GM19467 (cell line): ENCODE measurements at regions not wholly inside any gene's neighbourhood (a gene's known extent, or its start where the extent isn't known, plus 50 kb on each side); places are given as distances from the start of the nearest gene placed in this dataset.
"Not testable (repeated sequence)": the region's sequence is repeated elsewhere in the genome, so short reads cannot be mapped to it uniquely, and the experiment has no call there.

ENCODE experiments used
- ATAC-seq: cut with Tn5 transposase; IDR thresholded peaks from one replicate; pipeline ENCODE4 v1.9.1; 2021; ENCODE audit warnings: mild to moderate bottlenecking, moderate library complexity; ENCODE audit not compliant: unreplicated experiment

DNA sequence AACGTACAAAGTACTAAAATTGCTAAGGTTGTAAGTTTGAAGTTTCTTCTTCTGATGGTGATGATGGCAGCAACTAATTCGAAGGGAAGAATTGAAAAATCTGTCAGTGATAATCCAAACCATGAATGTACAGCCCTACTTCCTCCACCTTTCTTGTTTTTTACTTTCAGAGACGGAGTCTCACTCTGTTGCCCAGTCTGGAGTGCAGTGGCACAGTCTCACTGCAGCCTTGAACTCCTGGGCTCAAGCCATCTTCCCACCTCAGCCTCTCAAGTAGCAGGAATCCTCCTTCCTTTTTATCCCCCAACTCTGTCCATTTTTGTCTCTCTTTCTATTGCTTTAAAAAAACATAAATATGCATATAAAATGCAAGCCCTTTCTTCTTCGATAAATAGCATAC, 112.3 kb upstream of the SOX21 start:
- no peak for ATAC-seq

DNA sequence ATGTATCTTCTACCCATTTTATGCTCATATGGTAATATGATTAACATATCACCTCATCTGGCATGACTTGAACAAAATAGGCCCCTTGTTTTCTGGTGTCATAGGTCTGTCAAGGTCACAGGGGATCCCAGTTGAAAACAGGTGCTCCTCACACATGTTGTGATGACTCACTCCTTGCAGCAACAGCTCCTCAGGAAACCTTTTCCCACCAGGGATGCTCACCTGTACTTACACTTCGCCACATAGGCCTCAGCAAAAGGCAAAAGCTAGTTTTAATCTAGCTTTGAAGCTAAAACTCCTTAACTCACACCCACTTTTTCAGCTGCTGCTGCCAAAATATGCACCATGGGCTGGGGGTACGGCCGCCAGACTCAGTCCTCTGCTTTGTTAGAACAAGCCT, 110.0 kb upstream of the SOX21 start:
- ATAC-seq = no peak

- no peak for ATAC-seq
Observed at GRCh38 chr13:94816256-94816655, 103.9 kb upstream of the SOX21 start.

GRCh38 chr13:94813920-94814475, 101.7 kb upstream of the SOX21 start:
- ATAC-seq = peak; percentile 84

DNA sequence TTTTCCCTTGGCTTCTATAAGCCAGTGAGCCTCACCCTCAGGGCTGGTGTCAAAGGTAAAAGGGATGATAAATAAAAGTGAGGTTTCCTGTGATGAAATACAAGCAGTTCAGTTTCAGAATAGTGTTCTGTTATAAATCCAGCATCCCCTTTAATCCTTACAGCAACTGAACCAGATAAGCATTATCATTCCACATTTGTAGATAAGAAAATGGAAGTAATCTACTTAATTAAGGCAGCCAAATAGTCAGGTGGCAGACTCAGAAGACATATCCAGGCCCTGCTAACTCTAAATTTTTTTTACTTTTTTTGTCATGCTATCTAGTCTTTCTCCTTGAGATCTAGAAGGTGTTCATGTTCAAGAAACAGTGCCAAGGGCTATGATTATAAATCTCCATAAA, 99.4 kb upstream of the SOX21 start:
- no peak for ATAC-seq

DNA sequence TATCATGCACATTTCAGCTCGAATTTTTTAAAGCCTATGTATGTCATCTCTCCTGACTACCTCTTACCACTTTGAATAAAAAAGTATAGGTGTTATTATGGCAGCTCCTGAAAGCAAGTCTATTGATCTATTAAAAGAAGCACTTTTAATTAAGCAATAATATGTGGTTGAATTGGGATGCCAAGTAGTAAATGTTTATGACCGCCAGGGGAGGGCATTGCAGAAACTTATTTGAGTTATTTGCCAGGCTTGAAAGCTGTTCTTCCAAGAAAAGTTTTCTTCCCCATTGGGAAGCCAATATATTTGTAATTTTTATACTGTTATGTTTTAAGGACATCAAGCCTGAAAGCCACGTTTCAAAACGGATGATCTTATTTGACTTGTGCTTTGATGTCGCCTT, 88.1 kb upstream of the SOX21 start:
- ATAC-seq = no peak

GRCh38 chr13:94799299-94799698, 87.0 kb upstream of the SOX21 start:
- no peak for ATAC-seq

GRCh38 chr13:94798738-94799137, 86.4 kb upstream of the SOX21 start:
- ATAC-seq = no peak

DNA sequence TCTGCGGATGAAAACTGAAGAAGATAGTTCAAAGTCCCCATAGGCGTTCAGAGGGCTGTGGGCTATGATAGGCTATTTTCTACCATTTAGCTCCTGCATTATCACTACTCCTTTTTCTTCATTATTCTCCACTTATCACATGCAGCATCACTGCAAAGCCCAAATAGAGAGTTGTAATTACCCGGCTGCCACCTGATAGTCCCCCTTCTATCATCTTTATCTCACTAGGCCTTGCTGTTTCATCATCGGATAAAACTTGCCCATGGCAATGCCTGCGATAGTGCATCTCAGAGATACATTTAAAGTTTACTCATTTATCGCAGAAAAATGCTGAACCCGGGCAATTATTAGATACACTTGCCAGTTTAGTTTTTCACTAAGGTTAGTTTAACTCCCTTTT, 82.9 kb upstream of the SOX21 start:
- ATAC-seq = no peak

DNA sequence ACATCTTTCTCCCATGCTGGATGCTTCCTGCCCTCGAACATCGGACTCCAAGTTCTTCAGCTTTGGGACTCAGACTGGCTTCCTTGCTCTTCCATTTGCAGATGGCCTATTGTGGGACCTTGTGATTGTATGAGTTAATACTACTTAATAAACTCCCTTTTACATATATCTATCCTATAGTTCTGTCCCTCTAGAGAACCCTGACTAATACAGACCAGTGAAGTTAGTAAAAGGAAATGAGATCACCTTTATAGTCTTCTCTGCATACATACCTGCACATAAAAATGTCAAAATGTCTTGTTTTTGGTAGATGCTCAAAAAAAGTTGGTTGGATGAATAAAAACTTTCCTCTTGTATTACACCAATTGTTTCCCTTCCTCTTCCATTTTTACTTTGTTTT, 73.9 kb upstream of the SOX21 start:
- ATAC-seq = not testable (repeated sequence)

GRCh38 chr13:94784066-94784465, 71.7 kb upstream of the SOX21 start:
- ATAC-seq = no peak

DNA sequence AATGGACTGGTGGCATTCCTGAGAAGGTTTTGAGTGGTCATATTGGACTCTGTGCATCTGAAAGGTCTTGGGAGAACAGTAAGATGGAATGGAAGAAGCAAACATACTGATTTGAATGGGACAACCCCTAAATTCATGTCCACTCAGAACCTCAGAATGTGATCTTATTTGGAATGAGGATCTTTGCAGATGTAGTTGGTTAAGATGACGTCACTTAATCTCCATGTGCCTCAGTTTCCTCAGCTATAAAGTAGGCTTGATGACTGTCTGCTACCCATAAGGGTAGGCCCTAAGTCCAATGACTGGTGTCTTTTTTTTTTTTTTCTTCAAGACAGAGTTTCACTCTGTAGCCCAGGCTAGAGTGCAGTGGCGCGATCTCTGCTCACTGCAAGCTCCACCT, 71.1 kb upstream of the SOX21 start:
- ATAC-seq = no peak

- ATAC-seq = no peak
Observed at GRCh38 chr13:94780421-94780820, 68.1 kb upstream of the SOX21 start.

DNA sequence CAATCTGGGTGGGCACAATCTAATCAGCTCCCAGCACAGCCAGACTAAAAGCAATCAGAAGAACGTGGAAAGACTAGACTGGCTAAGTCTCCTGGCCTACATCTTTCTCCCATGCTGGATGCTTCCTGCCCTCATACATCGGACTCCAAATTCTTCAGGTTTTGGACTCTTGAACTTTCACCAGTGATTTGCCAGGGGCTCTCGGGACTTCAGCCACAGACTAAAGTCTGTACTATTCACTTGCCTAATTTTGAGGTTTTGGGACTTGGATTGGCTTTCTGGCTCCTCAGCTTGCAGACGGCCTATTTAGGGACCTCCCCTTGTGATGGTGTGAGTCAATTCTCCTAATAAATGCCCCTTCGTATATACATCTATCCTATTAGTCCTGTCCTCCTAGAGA, 66.6 kb upstream of the SOX21 start:
- no peak for ATAC-seq

DNA sequence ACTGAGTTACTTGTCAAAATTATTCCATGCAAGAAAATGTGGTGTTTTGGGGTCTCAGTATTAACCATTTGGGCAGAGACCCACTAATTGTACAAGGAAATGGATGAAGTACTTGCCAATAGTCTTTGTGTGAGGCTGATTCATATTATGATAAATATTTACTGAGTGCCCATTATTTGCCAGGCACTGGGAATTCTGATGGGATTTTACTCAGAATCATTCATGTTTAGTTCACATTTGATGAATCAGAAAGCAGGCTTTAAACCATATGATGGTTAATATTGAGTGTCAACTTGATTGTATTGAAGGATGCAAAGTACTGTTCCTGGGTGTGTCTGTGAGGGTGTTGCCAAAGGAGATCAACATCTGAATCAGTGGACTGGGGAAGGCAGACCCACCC, 66.2 kb upstream of the SOX21 start:
- ATAC-seq = no peak

- no peak for ATAC-seq
Observed at GRCh38 chr13:94776956-94777355, 64.6 kb upstream of the SOX21 start.

GRCh38 chr13:94776300-94776699, 64.0 kb upstream of the SOX21 start:
- no peak for ATAC-seq

GRCh38 chr13:94765814-94766213, 53.5 kb upstream of the SOX21 start:
- no peak for ATAC-seq

DNA sequence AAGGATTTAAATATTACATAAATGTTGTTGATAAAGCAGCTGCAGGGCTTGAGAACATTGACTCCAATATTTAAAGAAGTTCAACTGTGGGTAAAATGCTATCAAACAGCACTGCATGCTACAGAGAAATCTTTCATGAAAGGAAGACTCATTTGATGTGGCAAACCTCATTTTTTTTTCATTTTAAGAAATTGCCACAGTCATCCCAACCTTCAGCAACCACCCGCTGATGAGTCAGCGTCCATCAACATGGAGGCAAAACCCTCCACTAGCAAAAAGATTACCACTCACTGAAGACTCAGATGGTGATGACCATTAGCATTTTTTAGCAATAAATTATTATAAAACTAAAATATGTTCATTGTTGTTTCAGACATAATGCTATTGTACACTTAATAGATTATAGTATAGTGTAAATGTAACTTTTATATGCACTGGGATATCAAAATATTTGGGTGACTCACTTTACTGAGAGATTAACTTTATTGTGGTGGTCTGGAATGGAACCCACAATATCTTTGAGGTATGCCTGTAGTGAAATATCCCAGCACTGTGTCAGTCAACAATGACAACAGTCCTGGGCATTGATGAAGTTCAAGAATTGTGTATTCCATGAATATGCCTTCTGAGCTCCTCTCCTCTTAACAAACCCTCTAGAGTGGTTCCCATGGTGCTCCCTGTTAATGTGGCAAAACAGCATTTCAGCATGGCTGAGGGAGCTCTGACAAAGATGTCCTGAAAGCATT, 52.4 kb upstream of the SOX21 start:
- ATAC-seq = no peak
